Fibroblast of the conjunctiva (primary cell): ENCODE measurements at regions not wholly inside any gene's neighbourhood (a gene's known extent, or its start where the extent isn't known, plus 50 kb on each side); places are given as distances from the start of the nearest gene placed in this dataset.

ENCODE experiments used
- DNase-seq: peaks from one replicate; pipeline ENCODE4 v3.0.0-alpha.2; 2010; ENCODE audit warnings: low read depth

- DNase-seq = no peak
These were observed 133.7 kb upstream of the ASTN2 start for GRCh38 chr9:117548556-117548955.

- DNase-seq = no peak
These were observed 133.0 kb upstream of the ASTN2 start for GRCh38 chr9:117547904-117548303.

- no peak for DNase-seq
These were observed 132.2 kb upstream of the ASTN2 start for GRCh38 chr9:117546894-117547678.

- no peak for DNase-seq
These were observed 131.0 kb upstream of the ASTN2 start for GRCh38 chr9:117545846-117546245.

GRCh38 chr9:117543089-117543488 lies 128.2 kb upstream of the ASTN2 start:
- DNase-seq = no peak

GRCh38 chr9:117542021-117542420 lies 127.2 kb upstream of the ASTN2 start:
- no peak for DNase-seq

- no peak for DNase-seq
These were observed 126.3 kb upstream of the ASTN2 start for GRCh38 chr9:117541181-117541580.

- no peak for DNase-seq
These were observed 121.1 kb upstream of the ASTN2 start for GRCh38 chr9:117535973-117536372.

GRCh38 chr9:117535434-117535833 lies 120.6 kb upstream of the ASTN2 start:
- DNase-seq = no peak

- no peak for DNase-seq
These were observed 113.4 kb upstream of the ASTN2 start for GRCh38 chr9:117528225-117528624.

- DNase-seq = no peak
These were observed 111.8 kb upstream of the ASTN2 start for GRCh38 chr9:117526674-117527073.

- no peak for DNase-seq
These were observed 108.8 kb upstream of the ASTN2 start for GRCh38 chr9:117523531-117524153.

- DNase-seq = no peak
These were observed 106.4 kb upstream of the ASTN2 start for GRCh38 chr9:117521293-117521692.

- no peak for DNase-seq
These were observed 102.1 kb upstream of the ASTN2 start for GRCh38 chr9:117516676-117517632.

- DNase-seq = no peak
These were observed 97.1 kb upstream of the ASTN2 start for GRCh38 chr9:117511852-117512481.

- no peak for DNase-seq
These were observed 81.5 kb upstream of the ASTN2 start for GRCh38 chr9:117496307-117496706.

- no peak for DNase-seq
These were observed 79.7 kb upstream of the ASTN2 start for GRCh38 chr9:117494401-117495090.

GRCh38 chr9:117492476-117492875 lies 77.6 kb upstream of the ASTN2 start:
- no peak for DNase-seq

- no peak for DNase-seq
These were observed 76.6 kb upstream of the ASTN2 start for GRCh38 chr9:117491491-117491890.

GRCh38 chr9:117490199-117490598 lies 75.3 kb upstream of the ASTN2 start:
- no peak for DNase-seq

- DNase-seq = no peak
These were observed 73.8 kb upstream of the ASTN2 start for GRCh38 chr9:117488659-117489058.
